Sigmoid colon (tissue), 6 donors: ENCODE measurements at regions not wholly inside any gene's neighbourhood (a gene's known extent, or its start where the extent isn't known, plus 50 kb on each side); places are given as distances from the start of the nearest gene placed in this dataset.

Experiments
- DNase-seq: peaks from one replicate; pipeline ENCODE4 v3.0.0-alpha.2; 2019
- H3K27ac ChIP-seq, 4 donors: fragments of 200-600 bp; sonication (generic); one replicate each; pipeline ENCODE4 v1.5.1; 2016 to 2019; ENCODE audit warnings: mild to moderate bottlenecking in 1 of 4
- H3K27me3 ChIP-seq, 3 donors: fragments of 200-600 bp; sonication (generic); one replicate each; pipeline ENCODE4 v1.5.1; 2019; ENCODE audit warnings: mild to moderate bottlenecking in 1 of 3
- H3K36me3 ChIP-seq, 4 donors: fragments of 200-600 bp; sonication (generic); one replicate each; pipeline ENCODE4 v1.5.1; 2016 to 2019
- H3K4me1 ChIP-seq, 4 donors: fragments of 200-600 bp; sonication (generic); one replicate each; pipeline ENCODE4 v1.5.1; 2017 to 2019
- H3K4me3 ChIP-seq, 4 donors: fragments of 200-600 bp; sonication (generic); one replicate each; pipeline ENCODE4 v1.5.1; 2017 to 2019; ENCODE audit warnings: mild to moderate bottlenecking in 2 of 4, moderate library complexity in 1 of 4
- H3K9me3 ChIP-seq, 4 donors: fragments of 200-600 bp in 3 of 4; sonication (generic) in 3 of 4; one replicate each; pipeline versions ENCODE4 v1.5.1 to v1.6.1; 2013 to 2019
- CTCF ChIP-seq, 4 experiments: fragments of 450-650 bp in 3 of 4; fragments of 200-600 bp in 1 of 4; IDR thresholded peaks; one replicate each; pipeline ENCODE4 v1.5.1; 2016 to 2019; ENCODE audit warnings: antibody characterized with exemption in 4 of 4, mild to moderate bottlenecking in 3 of 4, moderate library complexity in 2 of 4
- EP300 ChIP-seq, 4 donors: sonication (generic); formaldehyde crosslinking; IDR thresholded peaks; one replicate each; pipeline ENCODE4 v1.6.1; 2017; ENCODE audit warnings: antibody characterized with exemption in 4 of 4
- POLR2A ChIP-seq, 2 donors: fragments of 450-650 bp; IDR thresholded peaks; one replicate each; pipeline ENCODE4 v1.6.1; 2016; ENCODE audit warnings: antibody characterized with exemption in 2 of 2, mild to moderate bottlenecking in 2 of 2, moderate library complexity in 2 of 2
- POLR2AphosphoS5 ChIP-seq, 4 donors: sonication (generic); formaldehyde crosslinking; IDR thresholded peaks; one replicate each; pipeline ENCODE4 v1.6.1; 2017; ENCODE audit warnings: antibody characterized with exemption in 4 of 4
- WGBS, 2 donors: extraction: QIAGEN DNeasy Blood & Tissue Kit; methylation state at CpG; one replicate each; pipeline ENCODE4 v1.1.7; 2013; 5-methylcytosine and 5-hydroxymethylcytosine counted together
- intact Hi-C: fragments of 100-400 bp; cut with DNase I; formaldehyde crosslinking; loops from one replicate; pipeline ENCODE4 v1.15.1; 2023
- donor health status: healthy with polysubstance abuse.
- donor health status: healthy.

- Histone ChIP-seq H3K9me3 (no peaks in the 10 kb centered on the region), H3K4me3 (no peak overlapping the region), H3K36me3 (no peaks in the 10 kb centered on the region), H3K27me3 (no peaks in the 10 kb centered on the region), H3K4me1 (no peaks in the 10 kb centered on the region), H3K27ac (no peak overlapping the region)
- intact Hi-C loops, result no loop called here
- TF ChIP-seq POLR2A (IDR thresholded peaks at IDR 0.05) (no peak), EP300 (IDR thresholded peaks at IDR 0.05) (no peak), POLR2AphosphoS5 (IDR thresholded peaks at IDR 0.05) (no peak), CTCF (IDR thresholded peaks at IDR 0.05) (no peak)
- DNase-seq, result peak; percentile 57
- WGBS, 2 donors, result 79 to 83% methylated on average over 26 of the region's 26 CpGs
Measured at GRCh38 chr9:134493461-134494272, 147.9 kb upstream of the COL5A1 start.

GRCh38 chr9:134494273-134494815, 147.3 kb upstream of the COL5A1 start:
- Histone ChIP-seq H3K36me3 (no peaks in the 10 kb centered on the region), H3K4me1 (no peaks in the 10 kb centered on the region), H3K27ac (no peak overlapping the region), H3K27me3 (no peaks in the 10 kb centered on the region), H3K4me3 (no peak overlapping the region), H3K9me3 (no peaks in the 10 kb centered on the region)
- DNase-seq, result no peak
- WGBS, 2 donors, result 83% methylated on average over 17 of the region's 17 CpGs
- intact Hi-C loops, result no loop called here
- no peak for TF ChIP-seq CTCF (IDR thresholded peaks at IDR 0.05)

GRCh38 chr9:134494905-134495304, 146.7 kb upstream of the COL5A1 start:
- Histone ChIP-seq H3K4me3 (no peak overlapping the region), H3K36me3 (no peaks in the 10 kb centered on the region), H3K9me3 (no peaks in the 10 kb centered on the region), H3K27ac (no peak overlapping the region), H3K4me1 (no peaks in the 10 kb centered on the region), H3K27me3 (no peaks in the 10 kb centered on the region)
- intact Hi-C loops, result no loop called here
- 72 to 86% methylated on average over 11 of the region's 11 CpGs for WGBS, 2 donors
- TF ChIP-seq EP300 (IDR thresholded peaks at IDR 0.05), result no peak
- no peak for TF ChIP-seq POLR2AphosphoS5 (IDR thresholded peaks at IDR 0.05)
- no peak for TF ChIP-seq CTCF (IDR thresholded peaks at IDR 0.05)
- TF ChIP-seq POLR2A (IDR thresholded peaks at IDR 0.05), result no peak
- DNase-seq, result peak; percentile 40

- TF ChIP-seq EP300 (IDR thresholded peaks at IDR 0.05), result no peak
- no peak for TF ChIP-seq CTCF (IDR thresholded peaks at IDR 0.05)
- no peak for TF ChIP-seq POLR2AphosphoS5 (IDR thresholded peaks at IDR 0.05)
- TF ChIP-seq POLR2A (IDR thresholded peaks at IDR 0.05), result no peak
- no peak for DNase-seq
- Histone ChIP-seq H3K4me1 (no peaks in the 10 kb centered on the region), H3K4me3 (no peak overlapping the region), H3K27ac (no peak overlapping the region), H3K27me3 (peaks cover 0 to 2% (median 0%) of the 10 kb centered on the region in 3 donors), H3K9me3 (no peaks in the 10 kb centered on the region), H3K36me3 (no peaks in the 10 kb centered on the region)
- 88 to 93% methylated on average over 17 of the region's 17 CpGs for WGBS, 2 donors
- intact Hi-C loops, result no loop called here
Measured at GRCh38 chr9:134495881-134496412, 145.7 kb upstream of the COL5A1 start.
